Mesendoderm (in vitro differentiated cells): ENCODE measurements at regions not wholly inside any gene's neighbourhood (a gene's known extent, or its start where the extent isn't known, plus 50 kb on each side); places are given as distances from the start of the nearest gene placed in this dataset.

Experiments used
- DNase-seq: peaks from one replicate; pipeline ENCODE4 v3.0.0; 2013
- H2AK5ac ChIP-seq: 2 replicates; pipeline ENCODE4 v1.6.1; 2013; ENCODE audit warnings: low read length, inconsistent platforms
- H2BK120ac ChIP-seq: 2 replicates; pipeline ENCODE4 v1.6.1; 2013; ENCODE audit warnings: low read depth, mild to moderate bottlenecking, low read length, moderate library complexity, mixed read lengths
- H2BK15ac ChIP-seq: replicated peaks from 2 replicates; pipeline ENCODE4 v1.6.1; 2013; ENCODE audit warnings: low read depth, mild to moderate bottlenecking, moderate library complexity
- H2BK5ac ChIP-seq: 2 replicates; pipeline ENCODE4 v1.6.1; 2013; ENCODE audit warnings: low read length, inconsistent platforms
- H3K18ac ChIP-seq: 2 replicates; pipeline ENCODE4 v1.6.1; 2013; ENCODE audit warnings: mild to moderate bottlenecking, low read length, mixed read lengths
- H3K23ac ChIP-seq: one replicate; pipeline ENCODE4 v1.6.1; 2013; ENCODE audit warnings: low read length
- H3K27ac ChIP-seq: 2 replicates; pipeline ENCODE4 v1.5.1; 2013; ENCODE audit warnings: low read depth, mild to moderate bottlenecking, inconsistent platforms, low read length, moderate library complexity
- H3K27me3 ChIP-seq: 2 replicates; pipeline ENCODE4 v1.6.1; 2013; ENCODE audit warnings: low read length, control low read depth, mild to moderate bottlenecking, inconsistent platforms; ENCODE audit not compliant: insufficient read depth, poor library complexity
- H3K36me3 ChIP-seq: 2 replicates; pipeline ENCODE4 v1.6.1; 2013; ENCODE audit warnings: low read length, inconsistent platforms; ENCODE audit not compliant: control insufficient read depth, insufficient read depth
- H3K4ac ChIP-seq: one replicate; pipeline ENCODE4 v1.6.1; 2013; ENCODE audit warnings: low read depth, mild to moderate bottlenecking, low read length, moderate library complexity
- H3K4me1 ChIP-seq: 2 replicates; pipeline ENCODE4 v1.6.1; 2013; ENCODE audit warnings: low read depth, low read length, inconsistent platforms; ENCODE audit not compliant: control insufficient read depth
- H3K4me2 ChIP-seq: 2 replicates; pipeline ENCODE4 v1.6.1; 2013; ENCODE audit warnings: low read length
- H3K4me3 ChIP-seq: 2 replicates; pipeline ENCODE4 v1.5.1; 2013; ENCODE audit warnings: mild to moderate bottlenecking, low read length
- H3K56ac ChIP-seq: one replicate; pipeline ENCODE4 v1.6.1; 2013; ENCODE audit warnings: low read length
- H3K79me1 ChIP-seq: 2 replicates; pipeline ENCODE4 v1.6.1; 2013; ENCODE audit warnings: low read length, inconsistent platforms
- H3K79me2 ChIP-seq: 2 replicates; pipeline ENCODE4 v1.6.1; 2013; ENCODE audit warnings: mild to moderate bottlenecking, low read length; ENCODE audit not compliant: control insufficient read depth, insufficient read depth
- H3K9ac ChIP-seq: 2 replicates; pipeline ENCODE4 v1.6.1; 2013; ENCODE audit warnings: low read length, inconsistent platforms
- H4K5ac ChIP-seq: one replicate; pipeline ENCODE4 v1.6.1; 2013; ENCODE audit warnings: low read length
- H4K8ac ChIP-seq: one replicate; pipeline ENCODE4 v1.6.1; 2013; ENCODE audit warnings: low read depth, mild to moderate bottlenecking, control low read depth, low read length, moderate library complexity
- WGBS: extraction: QIAGEN DNeasy Blood & Tissue Kit; methylation state at CpG from one replicate; pipeline ENCODE4 v1.1.7; 2013; ENCODE audit warnings: low lambda C conversion rate, missing lambda C conversion rate; ENCODE audit not compliant: insufficient coverage; ENCODE audit errors: extremely low coverage; 5-methylcytosine and 5-hydroxymethylcytosine counted together

DNA sequence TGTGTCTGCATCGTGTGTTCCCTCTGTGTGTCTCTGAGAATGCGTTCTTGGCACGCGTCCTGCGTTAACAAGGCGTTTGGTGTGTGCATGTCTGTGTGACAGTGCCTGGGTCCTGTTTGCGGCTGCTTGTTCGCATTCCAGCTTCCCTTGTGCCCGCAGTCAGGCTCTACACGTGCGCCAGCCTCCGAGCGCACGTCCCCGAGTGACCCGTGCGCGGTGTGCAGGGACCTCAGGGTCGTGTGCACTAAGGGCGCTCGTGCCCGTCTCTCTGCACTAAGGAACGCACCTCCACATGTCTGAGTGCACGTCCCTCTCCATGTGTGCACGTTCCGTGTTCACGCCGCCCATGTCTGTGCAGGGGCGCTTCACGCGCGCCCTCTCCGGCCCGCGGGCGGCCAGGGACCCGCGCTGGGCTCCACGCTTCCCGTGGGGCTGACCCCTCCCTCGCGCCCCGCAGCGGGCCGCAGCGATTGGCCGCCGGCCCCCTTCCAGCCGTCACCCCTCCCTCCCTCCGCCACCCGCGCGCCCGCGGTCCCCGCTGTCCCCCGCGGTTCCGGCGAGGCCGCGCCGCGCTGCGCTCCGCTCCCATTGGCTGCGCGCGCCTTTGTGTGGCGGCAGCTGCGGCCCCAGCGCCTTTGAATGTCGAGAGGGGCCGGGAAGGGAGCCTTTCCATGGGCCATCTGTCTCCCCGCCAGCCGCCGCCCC is 229.4 kb downstream of the HAUS1 start:
- peak overlapping the region; percentile 30 for H3K23ac ChIP-seq
- peak overlapping the region; percentile 83 for H3K56ac ChIP-seq
- no peaks in the 10 kb centered on the region for H3K36me3 ChIP-seq
- DNase-seq: peak; percentile 45
- H3K4me1 ChIP-seq: peaks cover 5% of the 10 kb centered on the region
- no peak overlapping the region for H2BK5ac ChIP-seq
- H4K5ac ChIP-seq: no peak overlapping the region
- peak overlapping the region; percentile 29 for H3K4me3 ChIP-seq
- H3K27me3 ChIP-seq: no peaks in the 10 kb centered on the region
- peak overlapping the region; percentile 99 for H3K18ac ChIP-seq
- H2BK15ac ChIP-seq: peak overlapping the region; percentile 9
- no peaks in the 10 kb centered on the region for H3K79me1 ChIP-seq
- WGBS: no CpG with 5 or more reads among the region's 77 CpGs
- H3K4me2 ChIP-seq: peak overlapping the region; percentile 53
- H3K79me2 ChIP-seq: no peaks in the 10 kb centered on the region
- no peak overlapping the region for H4K8ac ChIP-seq
- H3K4ac ChIP-seq: peak overlapping the region; percentile 84
- H2AK5ac ChIP-seq: no peak overlapping the region
- H2BK120ac ChIP-seq: peak overlapping the region; percentile 75
- H3K27ac ChIP-seq: no peak overlapping the region
- peak overlapping the region; percentile 61 for H3K9ac ChIP-seq

DNA sequence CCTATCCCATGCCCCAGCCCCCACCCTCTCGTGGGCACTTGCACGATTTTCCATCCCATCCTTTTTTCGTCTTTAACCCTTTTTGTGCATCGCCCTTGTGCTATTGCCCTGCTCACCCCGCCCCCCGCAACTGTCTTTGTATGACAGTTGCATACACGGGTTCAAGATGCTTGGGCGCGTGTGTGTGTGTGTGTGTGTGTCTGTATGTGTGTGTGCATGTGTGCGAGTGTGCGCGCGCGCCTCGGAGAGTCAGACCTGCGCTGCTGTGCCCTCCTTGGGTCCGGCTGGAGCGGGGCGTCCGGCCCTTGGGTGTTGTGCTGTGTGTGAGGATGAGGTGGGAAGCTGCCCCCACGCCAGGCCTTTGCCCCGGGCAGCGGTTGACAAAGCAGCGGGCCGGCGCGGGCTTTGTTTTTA is 230.7 kb downstream of the HAUS1 start:
- no peak overlapping the region for H3K27ac ChIP-seq

GRCh38 chr18:46335534-46336101 is 231.4 kb downstream of the HAUS1 start:
- H4K5ac ChIP-seq: no peak overlapping the region
- H3K27ac ChIP-seq: no peak overlapping the region
- H3K9ac ChIP-seq: peak overlapping the region; percentile 68
- H2BK5ac ChIP-seq: no peak overlapping the region
- H3K4me1 ChIP-seq: peaks cover 5% of the 10 kb centered on the region
- H2AK5ac ChIP-seq: no peak overlapping the region
- H3K23ac ChIP-seq: no peak overlapping the region
- H3K79me2 ChIP-seq: peaks cover 2% of the 10 kb centered on the region
- H4K8ac ChIP-seq: no peak overlapping the region
- no peak overlapping the region for H2BK15ac ChIP-seq
- H3K36me3 ChIP-seq: no peaks in the 10 kb centered on the region
- peaks cover 2% of the 10 kb centered on the region for H3K79me1 ChIP-seq
- DNase-seq: peak; percentile 66
- H3K4me2 ChIP-seq: peak overlapping the region; percentile 45
- H3K4me3 ChIP-seq: peak overlapping the region; percentile 24
- no peak overlapping the region for H3K18ac ChIP-seq
- H2BK120ac ChIP-seq: no peak overlapping the region
- H3K56ac ChIP-seq: peak overlapping the region; percentile 70
- no peak overlapping the region for H3K4ac ChIP-seq
- no CpG with 5 or more reads among the region's 15 CpGs for WGBS
- H3K27me3 ChIP-seq: no peaks in the 10 kb centered on the region

More for the DNA sequence above, 230.7 kb downstream of the HAUS1 start:
- Histone ChIP-seq H3K79me1 (no peaks in the 10 kb centered on the region), H4K5ac (no peak overlapping the region), H3K4me3 (peak overlapping the region; percentile 56), H4K8ac (no peak overlapping the region), H3K18ac (no peak overlapping the region), H3K79me2 (no peaks in the 10 kb centered on the region), H3K56ac (peak overlapping the region; percentile 87), H3K23ac (peak overlapping the region; percentile 38), H3K4ac (no peak overlapping the region), H2BK5ac (no peak overlapping the region), H3K4me2 (peak overlapping the region; percentile 88), H3K27me3 (no peaks in the 10 kb centered on the region), H2BK120ac (no peak overlapping the region), H3K4me1 (peaks cover 5% of the 10 kb centered on the region), H2BK15ac (no peak overlapping the region), H2AK5ac (no peak overlapping the region), H3K9ac (peak overlapping the region; percentile 68), H3K36me3 (no peaks in the 10 kb centered on the region)
- peak; percentile 51 for DNase-seq
- WGBS: no CpG with 5 or more reads among the region's 27 CpGs

DNA sequence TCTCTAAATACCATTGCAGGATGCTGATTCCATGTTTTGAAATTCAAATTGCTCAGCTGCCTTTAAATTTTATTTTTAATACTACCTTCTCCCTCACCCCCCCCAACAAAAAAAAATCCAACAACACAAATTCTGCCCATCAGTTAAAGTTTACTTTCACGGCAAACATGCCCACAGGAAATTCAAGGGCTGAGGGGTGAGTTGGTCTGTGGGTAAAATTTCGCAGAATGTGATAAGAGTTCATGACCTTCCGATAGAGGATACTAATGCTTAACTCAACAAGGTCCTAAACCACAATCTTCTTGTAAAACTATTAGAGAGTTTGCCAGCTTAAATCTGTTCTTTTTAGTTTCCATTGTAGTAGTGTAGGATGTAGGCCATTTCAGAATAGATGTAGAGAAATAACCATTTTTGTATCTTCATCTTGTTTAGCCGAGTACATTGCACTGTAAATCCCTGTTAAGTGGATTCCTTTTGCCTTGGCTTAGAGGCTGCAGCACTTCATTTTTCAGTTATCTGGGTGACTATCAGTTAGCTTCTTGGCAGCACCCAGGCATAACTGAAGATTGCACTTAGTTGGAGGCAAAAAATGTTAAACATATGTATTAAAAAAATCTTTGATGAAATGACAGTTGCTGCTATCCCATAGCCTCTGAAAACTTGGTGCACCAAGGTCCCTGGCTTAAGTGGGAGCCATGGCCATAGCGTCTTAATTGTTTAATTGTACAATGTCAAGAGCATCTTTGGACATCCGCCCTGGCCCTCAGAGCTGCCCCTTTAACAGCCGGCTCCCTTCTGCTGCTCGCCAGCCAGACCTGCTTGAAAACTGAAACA is 232.3 kb downstream of the HAUS1 start:
- no peaks in the 10 kb centered on the region for H3K27me3 ChIP-seq
- H2BK15ac ChIP-seq: no peak overlapping the region
- H2BK120ac ChIP-seq: peak overlapping the region; percentile 4
- H2BK5ac ChIP-seq: no peak overlapping the region
- H3K79me1 ChIP-seq: peaks cover 2% of the 10 kb centered on the region
- peaks cover 5% of the 10 kb centered on the region for H3K4me1 ChIP-seq
- H2AK5ac ChIP-seq: no peak overlapping the region
- H3K18ac ChIP-seq: no peak overlapping the region
- peak overlapping the region; percentile 4 for H3K56ac ChIP-seq
- H3K79me2 ChIP-seq: peaks cover 2% of the 10 kb centered on the region
- no peak overlapping the region for H3K23ac ChIP-seq
- H4K5ac ChIP-seq: no peak overlapping the region
- no peak overlapping the region for H3K4me2 ChIP-seq
- WGBS: 100% methylated on average over 1 of the region's 8 CpGs
- H3K4me3 ChIP-seq: no peak overlapping the region
- no peaks in the 10 kb centered on the region for H3K36me3 ChIP-seq
- no peak for DNase-seq
- H3K27ac ChIP-seq: no peak overlapping the region
- no peak overlapping the region for H3K9ac ChIP-seq
- no peak overlapping the region for H4K8ac ChIP-seq
- no peak overlapping the region for H3K4ac ChIP-seq

- Histone ChIP-seq H3K18ac (no peak overlapping the region), H4K8ac (no peak overlapping the region), H3K56ac (peak overlapping the region; percentile 17), H3K4me3 (no peak overlapping the region), H2BK5ac (no peak overlapping the region), H3K4ac (no peak overlapping the region), H3K4me2 (no peak overlapping the region), H3K23ac (no peak overlapping the region), H3K79me1 (peaks cover 5% of the 10 kb centered on the region), H4K5ac (no peak overlapping the region), H3K9ac (no peak overlapping the region), H3K27me3 (no peaks in the 10 kb centered on the region), H2AK5ac (no peak overlapping the region), H2BK15ac (no peak overlapping the region), H3K36me3 (no peaks in the 10 kb centered on the region), H2BK120ac (no peak overlapping the region), H3K4me1 (peaks cover 5% of the 10 kb centered on the region), H3K27ac (no peak overlapping the region), H3K79me2 (peaks cover 2% of the 10 kb centered on the region)
- WGBS: no CpG with 5 or more reads among the region's 10 CpGs
- DNase-seq: no peak
Measured at GRCh38 chr18:46337271-46337670, 233.1 kb downstream of the HAUS1 start.
